T-helper 2 cell treated with Interferon-gamma antibody and Interleukin-4, amounts not matched to agents 100 ng/mL and 5 ng/mL, for 36 hours (primary cell): ENCODE measurements at regions not wholly inside any gene's neighbourhood (a gene's known extent, or its start where the extent isn't known, plus 50 kb on each side); places are given as distances from the start of the nearest gene placed in this dataset.

ENCODE experiments used
- intact Hi-C: fragments of 100-400 bp; cut with micrococcal nuclease; formaldehyde crosslinking; loops from one replicate; pipeline ENCODE4 v1.15.1; 2023

DNA sequence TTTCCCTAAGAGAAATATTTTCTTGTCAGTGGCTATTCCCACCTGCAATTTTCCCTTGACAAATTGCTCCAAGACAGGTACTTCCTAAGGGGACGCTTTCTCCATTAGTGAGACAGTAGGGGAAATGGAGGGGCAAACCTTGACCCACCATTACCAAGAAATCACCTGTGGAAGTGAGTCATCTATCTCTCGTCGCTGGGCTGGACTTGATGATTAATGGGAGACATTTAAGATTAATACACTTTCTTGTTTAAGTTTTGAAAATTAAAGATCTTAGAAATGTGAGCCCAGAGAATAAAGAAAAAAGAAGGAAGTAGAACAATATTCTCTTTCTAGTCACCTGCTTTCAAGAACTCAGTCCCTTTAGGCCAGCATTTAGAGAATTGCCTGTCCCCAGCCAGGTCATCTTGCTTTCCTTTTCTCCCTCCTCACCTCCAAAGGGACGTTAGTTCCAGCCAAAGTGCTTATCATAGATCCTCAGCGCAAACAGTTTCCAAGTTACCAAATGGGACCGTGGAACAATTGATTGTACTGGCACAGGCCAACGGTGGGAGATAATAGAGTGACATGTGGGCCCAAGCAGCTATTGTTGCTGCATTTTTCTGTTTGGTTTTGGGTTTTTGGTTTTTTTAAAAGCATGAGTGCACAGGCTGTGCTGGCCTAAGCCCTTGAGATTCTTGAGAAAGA, 284.4 kb downstream of the ENC1 start:
- intact Hi-C loops: no loop called here

DNA sequence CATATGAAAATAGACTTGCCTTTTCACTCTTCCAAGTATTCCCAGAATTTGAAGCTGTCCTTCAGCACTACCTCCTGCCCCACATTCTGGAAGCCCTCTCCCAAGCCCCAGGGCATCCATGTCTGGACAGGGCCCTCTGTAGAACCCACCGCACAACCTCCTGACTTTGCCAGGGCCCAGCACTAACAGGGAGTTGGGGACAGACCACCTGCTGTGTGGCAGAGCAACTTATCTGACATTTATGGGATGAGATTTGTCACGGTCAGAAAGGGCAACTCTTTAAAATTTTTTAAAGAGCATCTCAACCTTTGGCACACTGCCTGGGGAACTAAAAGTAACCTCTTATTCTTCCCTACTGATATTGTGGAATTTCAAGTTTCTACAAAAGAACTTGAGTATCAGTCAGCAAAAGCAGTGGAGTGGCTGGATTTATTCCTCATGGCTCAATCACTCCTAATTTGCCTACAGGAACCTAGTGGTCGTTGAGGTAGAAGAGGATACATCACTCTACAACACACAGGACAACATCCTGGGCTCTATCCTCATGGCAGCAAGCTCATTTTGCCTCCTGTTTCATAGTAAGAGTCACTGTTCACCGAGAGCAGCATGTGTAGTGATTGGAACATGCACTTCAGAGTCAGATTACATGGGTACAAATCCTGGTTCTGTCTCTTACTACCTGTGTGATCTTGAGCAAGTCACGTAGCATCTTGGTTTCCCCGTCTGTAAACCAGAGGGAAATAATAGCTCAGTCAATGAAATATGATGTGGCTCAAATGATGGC, 285.3 kb downstream of the ENC1 start:
- intact Hi-C loops: no loop called here

GRCh38 chr5:74352256-74352655, 288.3 kb downstream of the ENC1 start:
- intact Hi-C loops: no loop called here

DNA sequence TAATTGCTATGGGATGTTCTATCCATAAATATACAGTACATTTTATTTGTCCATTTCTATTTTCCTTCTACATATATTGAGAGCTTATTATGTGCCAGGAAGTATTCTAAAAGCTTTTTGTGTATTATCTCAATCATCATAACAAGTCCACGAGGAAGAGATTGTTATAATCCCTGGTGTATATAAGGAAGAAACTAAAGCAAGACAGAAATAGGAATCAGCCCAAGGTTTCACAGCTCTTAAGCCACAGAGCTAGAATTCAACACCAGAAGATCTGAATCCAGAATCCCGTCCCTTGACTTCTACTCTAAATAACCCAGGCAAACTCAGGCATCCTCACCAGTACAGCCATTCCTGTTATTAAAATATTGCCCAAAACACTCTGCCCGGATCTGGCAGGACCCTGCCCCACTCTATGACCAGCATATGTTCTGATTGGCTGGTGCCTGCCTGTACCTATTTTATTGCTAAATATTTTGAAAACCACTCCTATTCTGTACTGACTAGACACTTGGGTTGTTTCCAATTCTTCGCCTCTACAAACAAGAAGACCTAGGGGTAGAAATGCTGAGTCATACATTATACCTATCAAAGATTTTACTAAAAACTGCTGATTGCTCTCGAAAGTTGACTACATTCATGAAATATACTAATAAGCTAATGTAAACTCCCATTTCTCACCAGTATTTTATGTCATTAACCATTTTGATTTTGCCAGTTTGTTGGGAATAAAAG, 297.4 kb downstream of the ENC1 start:
- intact Hi-C loops: no loop called here

DNA sequence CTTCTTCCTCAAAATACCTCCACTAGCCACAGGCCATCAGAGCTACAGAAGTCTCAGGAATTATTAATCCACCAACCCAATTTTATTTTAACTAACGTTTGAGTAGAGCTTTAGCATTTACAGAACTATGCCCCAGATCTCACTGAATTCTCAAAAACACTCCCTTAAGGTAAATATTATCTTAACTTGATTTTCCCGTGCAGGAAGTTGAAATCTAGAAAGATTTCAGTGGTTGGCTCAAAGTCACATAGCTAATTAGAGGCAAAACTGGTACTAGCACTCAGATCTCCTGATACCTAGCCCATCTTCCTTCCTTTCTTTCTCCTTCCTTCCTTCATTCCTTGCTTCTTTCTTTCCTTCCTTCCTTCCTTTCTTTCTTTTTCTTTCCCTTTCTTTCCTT, 298.3 kb downstream of the ENC1 start:
- intact Hi-C loops: no loop called here

DNA sequence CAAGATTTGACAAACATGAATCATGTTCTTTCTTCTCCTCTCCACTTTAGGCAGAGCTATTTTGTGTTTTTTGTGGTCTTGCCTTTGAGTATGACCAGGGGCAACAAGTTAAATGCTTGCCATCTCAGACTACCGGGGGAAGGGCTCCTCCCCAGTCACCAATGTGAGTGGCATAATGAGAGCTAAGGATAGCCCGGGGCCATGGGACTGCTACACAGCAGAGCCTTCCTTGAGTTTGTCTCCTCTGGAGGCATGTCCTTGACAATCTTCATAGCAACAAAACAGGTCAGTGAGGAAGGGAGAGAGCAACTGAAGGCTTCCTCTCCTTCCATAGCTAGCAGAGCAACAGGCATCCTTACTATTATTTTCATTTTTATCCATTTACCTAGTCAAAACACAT, 299.3 kb downstream of the ENC1 start:
- intact Hi-C loops: no loop called here

DNA sequence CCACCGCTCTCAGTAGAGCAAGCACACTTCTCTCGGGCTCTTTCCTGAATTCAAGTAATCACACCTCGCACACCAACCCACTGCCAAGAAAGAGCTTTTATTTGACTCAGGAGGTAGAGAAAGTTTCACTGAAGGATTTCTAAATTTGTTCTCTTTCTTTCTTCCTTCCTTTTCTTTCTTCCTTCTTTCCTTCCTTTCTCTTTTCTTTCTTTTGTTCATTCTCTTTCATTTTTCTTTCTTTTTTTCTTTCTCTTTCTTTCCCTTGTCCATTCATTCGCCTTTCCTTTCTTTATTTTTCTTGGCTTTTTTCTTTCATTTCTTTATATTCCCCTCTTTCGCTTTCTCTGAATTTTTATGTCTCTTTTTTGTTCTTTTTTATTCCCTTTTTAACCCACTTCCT, 300.1 kb downstream of the ENC1 start:
- intact Hi-C loops: no loop called here

DNA sequence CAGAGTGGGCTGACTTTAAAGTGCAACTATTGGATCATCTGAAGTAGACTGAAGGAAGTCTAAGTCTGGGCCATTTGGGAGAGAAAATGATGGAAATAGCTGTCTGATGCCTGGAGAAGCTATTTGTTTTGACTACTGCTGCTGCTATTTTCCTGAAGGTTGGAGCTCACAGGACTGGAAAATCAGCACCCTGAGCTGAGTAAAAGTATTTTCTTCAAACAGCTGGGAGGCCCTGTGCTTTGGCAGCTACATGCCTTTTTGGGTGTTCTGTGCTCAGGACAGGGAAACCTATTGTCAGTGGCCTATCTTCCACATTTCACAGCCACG, 302.6 kb downstream of the ENC1 start:
- intact Hi-C loops: no loop called here

DNA sequence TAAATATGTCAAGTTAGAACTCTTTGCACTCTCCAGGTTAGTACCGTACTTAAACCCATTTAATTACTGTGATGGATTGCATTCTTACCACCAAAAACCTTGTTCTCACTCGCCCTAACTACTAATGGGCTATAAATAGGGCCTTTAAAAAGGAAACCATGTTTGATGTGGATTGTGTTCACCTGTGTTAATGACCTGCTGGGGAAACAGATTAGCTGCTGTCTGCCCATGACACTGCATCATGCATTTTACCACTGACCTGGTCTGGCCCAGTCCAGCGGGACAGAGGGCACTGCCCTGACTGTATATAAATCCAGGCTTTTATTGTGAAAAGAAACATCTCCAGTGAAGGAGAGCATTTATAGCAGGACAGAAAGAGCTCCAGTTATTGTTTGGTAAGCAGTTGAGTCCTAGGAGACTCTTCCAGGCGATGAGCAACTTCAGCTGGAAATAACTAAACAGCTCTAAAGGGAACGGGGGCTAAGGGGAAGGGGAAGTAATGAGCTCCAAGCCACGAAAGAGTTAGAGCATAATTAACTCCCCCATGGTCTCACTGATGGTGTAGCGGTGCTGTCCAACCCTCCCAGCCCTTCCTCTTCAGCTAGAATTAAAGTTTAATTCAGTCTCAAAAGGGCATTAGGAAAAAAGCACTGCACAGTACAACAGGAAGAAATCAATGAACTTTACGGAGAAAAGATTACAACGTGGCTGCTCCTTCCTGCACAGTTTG, 303.1 kb downstream of the ENC1 start:
- intact Hi-C loops: no loop called here

GRCh38 chr5:74336297-74336696, 304.2 kb downstream of the ENC1 start:
- intact Hi-C loops: no loop called here

GRCh38 chr5:74334762-74335384, 305.7 kb downstream of the ENC1 start:
- intact Hi-C loops: no loop called here

- intact Hi-C loops: no loop called here
Measured at GRCh38 chr5:74334062-74334761, 306.3 kb downstream of the ENC1 start.

GRCh38 chr5:74333430-74333829, 307.1 kb downstream of the ENC1 start:
- intact Hi-C loops: no loop called here

GRCh38 chr5:74332682-74333081, 307.8 kb downstream of the ENC1 start:
- intact Hi-C loops: no loop called here

DNA sequence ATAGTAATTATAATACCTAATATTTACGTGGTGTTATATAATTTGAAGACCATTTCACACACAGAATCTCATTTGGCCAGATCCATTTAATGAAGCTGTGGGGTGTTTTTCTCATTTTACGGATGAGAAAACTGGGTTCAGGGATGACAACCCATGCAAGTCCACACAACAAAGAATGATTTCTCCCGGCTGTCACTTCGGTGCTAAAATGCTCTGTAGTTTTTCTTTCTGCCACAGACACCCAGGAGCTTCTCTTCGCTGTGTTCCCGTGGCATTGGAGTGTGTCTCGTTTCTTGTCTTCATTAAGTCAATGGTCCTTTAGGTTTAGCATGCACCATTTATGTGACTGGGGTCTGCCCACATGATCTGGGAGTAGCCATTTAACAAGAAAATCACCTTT, 308.5 kb downstream of the ENC1 start:
- intact Hi-C loops: no loop called here

GRCh38 chr5:74328221-74328630, 312.3 kb downstream of the ENC1 start:
- intact Hi-C loops: no loop called here

GRCh38 chr5:74327339-74327685, 313.2 kb downstream of the ENC1 start:
- intact Hi-C loops: no loop called here

DNA sequence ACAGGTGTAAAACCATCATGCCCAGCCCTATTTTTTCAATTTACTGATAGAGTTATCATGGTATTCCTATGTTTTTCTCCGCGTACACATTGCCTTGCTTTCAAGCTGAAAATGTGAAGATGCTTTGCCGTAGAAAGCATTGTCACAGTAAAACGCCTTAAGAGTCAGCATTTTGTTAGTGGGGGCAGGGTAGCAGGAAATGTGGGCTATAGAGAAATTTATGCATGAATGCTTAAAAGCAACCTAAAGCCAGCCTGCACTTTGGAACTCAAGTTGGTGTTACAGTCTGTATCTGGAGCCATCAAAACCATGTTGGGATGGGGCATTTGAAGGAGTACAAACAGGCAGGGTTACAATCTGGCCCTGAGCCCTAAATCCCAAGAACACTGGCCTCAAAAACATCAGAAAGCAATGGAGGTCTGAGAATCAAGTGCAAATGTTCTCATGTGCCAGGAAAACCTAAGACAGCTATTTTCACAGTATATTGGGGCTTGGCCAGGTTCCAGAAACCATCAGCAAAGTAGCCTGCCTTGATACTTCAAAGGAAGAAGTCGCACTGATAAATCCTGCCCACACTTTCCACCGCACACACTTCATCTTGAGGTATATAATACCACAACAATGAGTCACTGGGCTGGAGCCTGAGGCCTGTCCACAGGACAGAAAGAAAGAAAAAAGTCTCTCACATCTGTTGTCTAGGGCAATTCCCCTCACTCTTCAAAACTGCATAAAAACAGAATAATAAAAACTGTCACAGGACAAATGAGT, 313.8 kb downstream of the ENC1 start:
- intact Hi-C loops: no loop called here

GRCh38 chr5:74325866-74326265, 314.7 kb downstream of the ENC1 start:
- intact Hi-C loops: no loop called here

GRCh38 chr5:74324556-74324955, 316.0 kb downstream of the ENC1 start:
- intact Hi-C loops: no loop called here
